NCI-H2107 treated with DMSO at 0.1 percent for 48 hours (cell line): ENCODE measurements at regions not wholly inside any gene's neighbourhood (a gene's known extent, or its start where the extent isn't known, plus 50 kb on each side); places are given as distances from the start of the nearest gene placed in this dataset.

Experiments used
- DNase-seq: peaks from one replicate; lab custom pipeline; 2025; ENCODE audit not compliant: unreplicated experiment; lab: John Stamatoyannopoulos, UW

GRCh38 chr22:47580121-47580520, 817.7 kb downstream of the TBC1D22A start:
- DNase-seq, result no peak

GRCh38 chr22:47576908-47577307, 814.5 kb downstream of the TBC1D22A start:
- no peak for DNase-seq

- DNase-seq, result no peak
Measured at GRCh38 chr22:47575291-47575690, 812.8 kb downstream of the TBC1D22A start.

DNA sequence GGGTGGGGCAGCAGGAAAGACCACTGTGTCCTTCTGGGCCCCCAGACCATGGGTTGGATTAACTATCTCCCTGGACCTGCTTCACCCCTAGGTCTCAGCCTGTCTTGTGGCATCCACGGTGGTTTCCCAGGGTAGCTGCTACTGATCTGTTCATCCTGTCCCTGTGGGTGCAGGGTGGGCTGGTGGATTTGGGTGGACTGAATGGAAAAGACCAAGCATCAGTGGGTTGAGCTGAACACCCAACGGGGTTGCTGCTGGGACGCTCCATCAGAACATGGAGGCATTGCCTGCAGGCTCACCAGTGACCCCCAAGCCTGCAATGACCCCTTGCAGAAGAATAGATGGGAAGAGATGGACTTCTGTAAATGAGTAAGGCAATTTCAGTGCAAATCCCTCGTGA, 812.1 kb downstream of the TBC1D22A start:
- no peak for DNase-seq

DNA sequence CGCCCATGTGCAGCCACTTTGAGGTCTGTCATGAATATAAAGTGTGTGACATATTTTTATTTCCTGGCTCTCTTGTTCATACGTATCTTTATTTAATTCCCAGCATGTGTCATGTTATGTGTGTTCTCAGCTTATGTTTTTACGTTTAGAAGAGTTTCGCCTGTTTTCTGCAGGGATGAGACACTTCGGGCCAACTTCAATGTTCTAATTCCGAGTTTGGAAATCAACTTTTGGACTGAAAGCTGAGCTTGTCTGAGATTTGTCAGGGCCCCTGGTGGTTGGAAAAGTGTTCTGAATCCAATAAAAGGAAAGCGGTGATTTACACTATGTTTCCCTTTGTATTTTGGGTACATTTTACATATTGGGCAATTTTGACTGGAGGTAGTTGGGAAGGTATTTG, 810.7 kb downstream of the TBC1D22A start:
- DNase-seq, result no peak

DNA sequence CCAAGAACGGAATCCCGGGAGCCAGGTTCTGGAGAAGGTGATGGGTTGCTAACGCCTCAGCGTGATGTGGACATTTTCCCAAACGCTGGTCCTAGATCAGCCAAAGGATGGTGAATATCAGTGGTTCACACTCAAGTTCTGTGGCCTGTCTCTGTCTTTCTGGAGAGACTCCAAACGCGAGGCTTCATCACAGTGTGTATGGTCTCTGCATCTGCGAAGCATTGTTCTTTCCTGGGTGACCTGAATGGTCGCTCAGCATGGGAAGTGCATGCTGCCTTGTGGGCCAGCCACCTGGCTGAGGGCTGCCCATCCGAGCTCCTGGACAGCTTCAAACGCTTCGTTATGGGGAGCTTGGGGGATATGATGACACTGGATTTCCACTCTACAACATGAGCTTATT, 810.0 kb downstream of the TBC1D22A start:
- no peak for DNase-seq

DNA sequence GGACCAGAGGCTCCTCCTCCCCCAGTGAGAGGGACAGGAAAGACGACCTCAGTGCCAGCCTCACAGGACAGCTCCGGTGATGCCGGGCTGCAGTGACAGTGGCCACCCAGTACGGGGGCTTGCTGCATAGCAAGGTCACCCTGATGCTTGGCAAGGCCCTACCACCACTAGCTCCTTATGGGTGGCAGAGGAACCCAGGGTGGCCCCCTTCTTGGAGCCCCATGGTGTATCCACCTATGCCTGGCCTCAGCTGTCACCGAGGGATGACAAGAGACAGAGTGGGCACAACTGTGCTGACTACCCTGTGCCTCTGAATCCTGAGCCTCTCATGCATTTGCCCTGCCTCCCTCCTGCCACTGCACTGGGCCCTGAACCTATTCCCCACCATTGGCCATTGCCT, 809.2 kb downstream of the TBC1D22A start:
- DNase-seq, result no peak

GRCh38 chr22:47570851-47571250, 808.4 kb downstream of the TBC1D22A start:
- no peak for DNase-seq

- DNase-seq, result no peak
Measured at GRCh38 chr22:47570300-47570685, 807.8 kb downstream of the TBC1D22A start.

GRCh38 chr22:47569389-47570299, 807.2 kb downstream of the TBC1D22A start:
- no peak for DNase-seq

DNA sequence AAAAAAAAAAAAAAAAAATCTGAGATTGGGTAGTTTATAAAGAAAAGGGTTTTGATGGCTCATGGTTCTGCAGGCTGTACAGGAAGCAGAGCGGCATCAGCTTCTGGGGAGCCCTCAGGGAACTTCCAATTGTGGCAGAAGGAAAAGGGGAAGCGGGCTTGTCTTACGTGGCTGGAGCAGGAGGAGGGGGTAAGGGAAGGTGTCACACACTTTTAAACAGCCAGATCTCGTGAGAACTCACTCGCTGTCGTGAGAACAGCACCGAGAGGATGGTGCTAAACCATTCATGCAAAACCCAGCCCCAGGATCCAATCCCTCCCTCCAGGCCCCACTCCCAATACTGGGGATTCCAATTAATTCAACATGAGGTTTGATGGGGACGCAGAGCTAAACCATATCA, 806.2 kb downstream of the TBC1D22A start:
- DNase-seq, result no peak

- no peak for DNase-seq
Measured at GRCh38 chr22:47567126-47568090, 805.0 kb downstream of the TBC1D22A start.

GRCh38 chr22:47566491-47566890, 804.0 kb downstream of the TBC1D22A start:
- DNase-seq, result no peak

- no peak for DNase-seq
Measured at GRCh38 chr22:47565607-47566006, 803.2 kb downstream of the TBC1D22A start.

DNA sequence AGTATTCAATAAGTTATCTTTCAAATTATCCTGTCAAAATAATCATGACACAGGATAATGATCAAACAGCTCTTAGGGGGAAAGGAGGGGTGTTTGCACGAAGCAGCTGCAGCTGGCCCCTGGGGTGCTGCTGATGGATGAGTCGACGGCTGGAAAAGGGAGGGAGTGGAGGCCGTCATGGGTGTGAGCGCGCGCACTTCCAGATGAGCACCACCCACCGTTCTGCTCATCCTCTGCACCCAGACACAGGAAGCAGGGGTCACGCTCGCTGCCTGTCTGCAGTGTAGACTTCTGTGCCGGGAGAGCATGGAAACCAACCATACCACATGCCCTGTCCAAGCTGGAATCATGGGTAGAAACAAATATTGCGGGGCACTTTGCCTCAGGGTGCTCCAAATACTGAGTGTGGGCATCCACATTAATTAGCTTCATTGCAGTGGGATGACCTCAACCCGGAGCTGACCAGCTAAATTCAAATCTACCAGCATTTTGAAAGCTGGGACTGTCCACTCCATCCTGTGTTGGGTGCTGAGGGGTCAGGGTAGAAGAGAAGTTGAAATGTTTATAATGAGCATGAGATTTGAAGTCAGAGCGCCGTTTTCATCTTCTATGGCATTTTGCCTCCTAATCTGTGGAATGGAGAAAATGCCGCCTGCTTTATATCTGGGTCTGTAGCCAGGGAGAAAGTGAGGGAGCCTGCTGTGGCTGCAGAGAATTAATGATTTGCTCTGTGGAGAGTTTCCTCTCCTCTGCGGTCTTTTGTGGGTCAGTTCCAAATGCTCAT, 802.4 kb downstream of the TBC1D22A start:
- no peak for DNase-seq

GRCh38 chr22:47564158-47564450, 801.7 kb downstream of the TBC1D22A start:
- no peak for DNase-seq

GRCh38 chr22:47563406-47564157, 801.1 kb downstream of the TBC1D22A start:
- DNase-seq, result no peak

GRCh38 chr22:47561766-47562165, 799.3 kb downstream of the TBC1D22A start:
- DNase-seq, result no peak

DNA sequence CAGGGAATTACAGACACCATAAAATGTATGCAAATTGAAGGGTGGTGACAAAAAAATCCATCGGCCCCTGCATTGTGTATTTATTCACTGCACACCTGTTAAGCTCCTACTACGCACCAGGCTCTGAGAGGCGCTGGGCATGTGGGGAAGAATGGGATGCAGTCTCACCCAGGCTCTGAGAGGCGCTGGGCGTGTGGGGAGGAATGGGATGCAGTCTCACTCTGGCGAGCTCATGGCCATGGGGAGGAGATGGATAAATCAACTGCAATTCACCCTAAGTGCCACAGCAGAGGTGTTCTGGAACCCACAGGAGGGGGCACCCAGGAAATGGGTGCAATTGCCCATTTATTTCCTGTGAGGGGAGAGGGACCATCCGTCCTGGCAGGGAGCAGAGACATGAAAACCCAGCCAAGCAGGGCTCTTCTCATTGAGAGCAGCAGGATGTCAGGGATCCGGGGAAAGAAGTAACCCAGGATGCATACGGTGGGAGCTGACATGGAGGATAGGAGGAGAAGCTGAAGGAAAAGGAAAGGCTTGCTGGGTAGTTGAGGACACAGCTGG, 798.7 kb downstream of the TBC1D22A start:
- DNase-seq, result no peak
